Astrocyte (in vitro differentiated cells and primary cell): ENCODE measurements at regions not wholly inside any gene's neighbourhood (a gene's known extent, or its start where the extent isn't known, plus 50 kb on each side); places are given as distances from the start of the nearest gene placed in this dataset.

Experiments used
- DNase-seq: peaks from one replicate; pipeline ENCODE4 v3.0.0-alpha.2; 2010; ENCODE audit warnings: low read depth
- FAIRE-seq: peaks from 2 replicates; lab custom pipeline; 2011; peaks lifted over from hg19 to GRCh38; lab: Jason Lieb, UNC
- H2AFZ ChIP-seq: 2 replicates; pipeline ENCODE4 v1.6.0; 2012; ENCODE audit warnings: low read depth, low read length, inconsistent platforms
- H3K27ac ChIP-seq: 2 replicates; pipeline ENCODE4 v1.5.1; 2011; ENCODE audit warnings: low read depth, low read length, inconsistent platforms
- H3K27me3 ChIP-seq: 2 replicates; pipeline ENCODE4 v1.6.0; 2011; ENCODE audit warnings: low read length, inconsistent platforms; ENCODE audit not compliant: insufficient read depth
- H3K36me3 ChIP-seq: 2 replicates; pipeline ENCODE4 v1.5.1; 2011; ENCODE audit warnings: low read length, inconsistent platforms; ENCODE audit not compliant: insufficient read depth
- H3K4me1 ChIP-seq: 2 replicates; pipeline ENCODE4 v1.5.1; 2011; ENCODE audit warnings: low read length, inconsistent platforms; ENCODE audit not compliant: insufficient read depth
- H3K4me2 ChIP-seq: 2 replicates; pipeline ENCODE4 v1.6.0; 2012; ENCODE audit warnings: low read length, inconsistent platforms
- H3K4me3 ChIP-seq: 2 replicates; pipeline ENCODE4 v1.5.1; 2011; ENCODE audit warnings: low read depth, mild to moderate bottlenecking, low read length, inconsistent platforms; ENCODE audit not compliant: insufficient read depth
- H3K79me2 ChIP-seq: 2 replicates; pipeline ENCODE4 v1.6.0; 2012; ENCODE audit warnings: mild to moderate bottlenecking, low read length, inconsistent platforms; ENCODE audit not compliant: insufficient read depth
- H3K9ac ChIP-seq: 2 replicates; pipeline ENCODE4 v1.6.0; 2012; ENCODE audit warnings: mild to moderate bottlenecking, low read length, inconsistent platforms
- H3K9me3 ChIP-seq: 2 replicates; pipeline ENCODE4 v1.5.1; 2012; ENCODE audit warnings: low read depth, mild to moderate bottlenecking, low read length, inconsistent platforms; ENCODE audit not compliant: insufficient read depth
- H4K20me1 ChIP-seq: 2 replicates; pipeline ENCODE4 v1.6.0; 2012; ENCODE audit warnings: low read length, inconsistent platforms; ENCODE audit not compliant: insufficient read depth
- H3K27ac Mint-ChIP-seq: one replicate; pipeline ENCODE4 v1.8.0; 2021; ENCODE audit warnings: mild to moderate bottlenecking, mixed read lengths; ENCODE audit not compliant: unreplicated experiment
- H3K27me3 Mint-ChIP-seq: one replicate; pipeline ENCODE4 v1.8.0; 2021; ENCODE audit warnings: low read depth, mixed read lengths; ENCODE audit not compliant: unreplicated experiment
- H3K36me3 Mint-ChIP-seq: one replicate; pipeline ENCODE4 v1.8.0; 2021; ENCODE audit warnings: low read depth, mixed read lengths; ENCODE audit not compliant: unreplicated experiment
- H3K4me1 Mint-ChIP-seq: one replicate; pipeline ENCODE4 v1.8.0; 2021; ENCODE audit warnings: low read depth, mixed read lengths; ENCODE audit not compliant: unreplicated experiment
- H3K4me3 Mint-ChIP-seq: one replicate; pipeline ENCODE4 v1.8.0; 2021; ENCODE audit warnings: mild to moderate bottlenecking, moderate library complexity, mixed read lengths; ENCODE audit not compliant: unreplicated experiment
- H3K9me3 Mint-ChIP-seq: one replicate; pipeline ENCODE4 v1.8.0; 2021; ENCODE audit warnings: mild to moderate bottlenecking, mixed read lengths; ENCODE audit not compliant: unreplicated experiment
- CTCF ChIP-seq: IDR thresholded peaks from 2 replicates; pipeline ENCODE4 v1.5.1; 2011; ENCODE audit warnings: low read depth, mild to moderate bottlenecking, inconsistent platforms, low read length, moderate library complexity; ENCODE audit not compliant: insufficient read depth
- EZH2 ChIP-seq: IDR thresholded peaks from 2 replicates; pipeline ENCODE4 v1.6.1; 2012; ENCODE audit warnings: mild to moderate bottlenecking, low read length, inconsistent platforms; ENCODE audit not compliant: insufficient read depth

- H3K4me3 ChIP-seq = no peak overlapping the region
- no peaks in the 10 kb centered on the region for H4K20me1 ChIP-seq
- peaks cover 2% of the 10 kb centered on the region for H3K9me3 Mint-ChIP-seq
- H3K4me1 ChIP-seq = peaks cover 3% of the 10 kb centered on the region
- no peak overlapping the region for H3K27ac Mint-ChIP-seq
- no peak overlapping the region for H3K9ac ChIP-seq
- H2AFZ ChIP-seq = no peak overlapping the region
- H3K27ac ChIP-seq = no peak overlapping the region
- no peaks in the 10 kb centered on the region for H3K9me3 ChIP-seq
- no peak for TF ChIP-seq EZH2
- no peak for TF ChIP-seq CTCF
- no peaks in the 10 kb centered on the region for H3K27me3 ChIP-seq
- peaks cover 44% of the 10 kb centered on the region for H3K27me3 Mint-ChIP-seq
- H3K4me1 Mint-ChIP-seq = no peaks in the 10 kb centered on the region
- H3K79me2 ChIP-seq = no peaks in the 10 kb centered on the region
- peaks cover 4% of the 10 kb centered on the region for H3K36me3 Mint-ChIP-seq
- no peak for FAIRE-seq
- no peaks in the 10 kb centered on the region for H3K36me3 ChIP-seq
- H3K4me2 ChIP-seq = no peak overlapping the region
- no peak for DNase-seq
- no peak overlapping the region for H3K4me3 Mint-ChIP-seq
Measured at GRCh38 chr1:55323760-55324159, 108.6 kb upstream of the USP24 start.

GRCh38 chr1:55322842-55323241 is 107.7 kb upstream of the USP24 start:
- no peaks in the 10 kb centered on the region for H4K20me1 ChIP-seq
- no peaks in the 10 kb centered on the region for H3K27me3 ChIP-seq
- Mint-ChIP-seq H3K9me3 (peaks cover 2% of the 10 kb centered on the region), H3K36me3 (peaks cover 4% of the 10 kb centered on the region), H3K27me3 (peaks cover 49% of the 10 kb centered on the region), H3K4me3 (no peak overlapping the region), H3K4me1 (no peaks in the 10 kb centered on the region), H3K27ac (no peak overlapping the region)
- no peak overlapping the region for H3K4me2 ChIP-seq
- DNase-seq = no peak
- no peaks in the 10 kb centered on the region for H3K79me2 ChIP-seq
- no peak overlapping the region for H3K4me3 ChIP-seq
- H2AFZ ChIP-seq = no peak overlapping the region
- FAIRE-seq = no peak
- peaks cover 3% of the 10 kb centered on the region for H3K4me1 ChIP-seq
- TF ChIP-seq EZH2 (no peak), CTCF (no peak)
- H3K27ac ChIP-seq = no peak overlapping the region
- no peaks in the 10 kb centered on the region for H3K36me3 ChIP-seq
- H3K9me3 ChIP-seq = no peaks in the 10 kb centered on the region
- H3K9ac ChIP-seq = no peak overlapping the region

GRCh38 chr1:55321942-55322341 is 106.8 kb upstream of the USP24 start:
- peaks cover 3% of the 10 kb centered on the region for H3K4me1 ChIP-seq
- Mint-ChIP-seq H3K4me3 (no peak overlapping the region), H3K27ac (no peak overlapping the region), H3K9me3 (peaks cover 2% of the 10 kb centered on the region), H3K4me1 (no peaks in the 10 kb centered on the region), H3K36me3 (peaks cover 4% of the 10 kb centered on the region), H3K27me3 (peaks cover 50% of the 10 kb centered on the region)
- DNase-seq (peak; percentile 57), FAIRE-seq (no peak)
- no peak overlapping the region for H3K27ac ChIP-seq
- TF ChIP-seq CTCF (no peak), EZH2 (no peak)
- H3K9me3 ChIP-seq = no peaks in the 10 kb centered on the region
- H3K27me3 ChIP-seq = no peaks in the 10 kb centered on the region
- H3K4me2 ChIP-seq = no peak overlapping the region
- H3K36me3 ChIP-seq = no peaks in the 10 kb centered on the region
- no peaks in the 10 kb centered on the region for H3K79me2 ChIP-seq
- no peak overlapping the region for H3K4me3 ChIP-seq
- H4K20me1 ChIP-seq = no peaks in the 10 kb centered on the region
- no peak overlapping the region for H2AFZ ChIP-seq
- H3K9ac ChIP-seq = no peak overlapping the region
